Fibroblast of gingiva (primary cell): ENCODE measurements at regions not wholly inside any gene's neighbourhood (a gene's known extent, or its start where the extent isn't known, plus 50 kb on each side); places are given as distances from the start of the nearest gene placed in this dataset.

Experiments used
- DNase-seq: peaks from one replicate; pipeline ENCODE4 v3.0.0-alpha.2; 2011; ENCODE audit warnings: low read depth

DNA sequence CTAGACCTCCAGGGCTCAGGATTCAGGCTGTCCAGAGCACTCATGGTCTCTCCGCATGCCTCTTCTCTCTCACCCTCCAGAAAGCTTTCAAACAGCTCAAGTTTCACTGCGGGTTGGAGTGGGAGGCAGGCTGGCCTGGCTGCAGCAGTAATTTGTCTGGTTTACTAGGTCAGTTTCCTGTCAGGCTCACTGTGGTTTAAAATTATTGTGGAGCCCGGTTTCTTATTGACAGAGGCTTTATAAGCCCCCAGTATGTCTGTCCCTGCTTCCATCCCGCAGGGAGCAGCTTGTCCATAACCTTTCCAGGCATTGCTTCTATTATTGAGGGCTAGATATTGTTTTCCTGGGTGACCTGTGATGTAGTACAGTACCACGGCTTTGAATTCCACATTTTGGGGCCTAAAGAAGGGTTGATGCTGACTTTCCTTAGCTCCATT is 235.3 kb upstream of the SORL1-AS1 start:
- peak; percentile 16 for DNase-seq

GRCh38 chr11:121683791-121684190 is 231.0 kb upstream of the SORL1-AS1 start:
- no peak for DNase-seq
